Brain microvascular endothelial cell (primary cell): ENCODE measurements at regions not wholly inside any gene's neighbourhood (a gene's known extent, or its start where the extent isn't known, plus 50 kb on each side); places are given as distances from the start of the nearest gene placed in this dataset.

ENCODE experiments used
- DNase-seq: peaks from one replicate; pipeline ENCODE4 v3.0.0-alpha.2; 2020
- H3K27ac ChIP-seq: fragments of 250-450 bp; sonication (Bioruptor Pico); 2 replicates; pipeline ENCODE4 v1.5.1; 2020; ENCODE audit warnings: mild to moderate bottlenecking, moderate library complexity
- H3K27me3 ChIP-seq: fragments of 250-450 bp; sonication (Bioruptor Pico); replicated peaks from 2 replicates; pipeline ENCODE4 v1.5.1; 2020; ENCODE audit warnings: mild to moderate bottlenecking
- H3K36me3 ChIP-seq: fragments of 250-450 bp; sonication (Bioruptor Pico); replicated peaks from 2 replicates; pipeline ENCODE4 v1.5.1; 2020; ENCODE audit warnings: mild to moderate bottlenecking
- H3K4me3 ChIP-seq: 2 replicates; pipeline ENCODE4 v1.5.1; 2011; ENCODE audit warnings: low read depth, mild to moderate bottlenecking, control low read depth, low read length, moderate library complexity
- in situ Hi-C: cut with HindIII; loops from 2 replicates; pipeline ENCODE4 v1.10.0; 2017; ENCODE audit warnings: low sequenced_read_pairs, low pct_ligation_motif_present
- TF ChIP-seq, protein P1 (sequence below): IDR thresholded peaks from 2 replicates; pipeline ENCODE4 v1.5.1; 2011; ENCODE audit warnings: low read depth, mild to moderate bottlenecking, moderate library complexity, low read length, control low read depth, inconsistent platforms; ENCODE audit errors: missing control alignments

DNA sequence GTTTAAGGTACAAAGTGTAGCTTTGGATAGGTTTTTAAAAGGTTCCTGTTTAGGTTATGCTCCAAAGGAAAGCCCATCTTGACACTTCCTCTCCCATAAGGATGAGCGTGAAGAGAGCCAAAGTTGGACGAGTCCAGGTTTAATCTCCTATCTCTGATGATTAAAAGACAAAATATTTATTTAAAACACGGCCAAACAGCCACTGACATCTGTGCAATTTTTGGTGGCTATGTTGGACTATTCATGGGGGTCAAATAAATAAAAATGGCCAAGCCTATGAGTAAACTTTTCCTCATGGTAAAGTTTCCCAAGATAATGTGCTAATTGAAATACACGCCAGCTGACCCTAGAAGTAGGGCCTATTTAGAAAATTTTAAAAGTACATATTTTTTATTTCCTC is 69.0 kb upstream of the DOCK9 start:
- Histone ChIP-seq H3K27me3 (no peaks in the 10 kb centered on the region), H3K4me3 (no peak overlapping the region), H3K27ac (peak overlapping the region; percentile 34), H3K36me3 (no peaks in the 10 kb centered on the region)
- TF ChIP-seq, protein P1, sequence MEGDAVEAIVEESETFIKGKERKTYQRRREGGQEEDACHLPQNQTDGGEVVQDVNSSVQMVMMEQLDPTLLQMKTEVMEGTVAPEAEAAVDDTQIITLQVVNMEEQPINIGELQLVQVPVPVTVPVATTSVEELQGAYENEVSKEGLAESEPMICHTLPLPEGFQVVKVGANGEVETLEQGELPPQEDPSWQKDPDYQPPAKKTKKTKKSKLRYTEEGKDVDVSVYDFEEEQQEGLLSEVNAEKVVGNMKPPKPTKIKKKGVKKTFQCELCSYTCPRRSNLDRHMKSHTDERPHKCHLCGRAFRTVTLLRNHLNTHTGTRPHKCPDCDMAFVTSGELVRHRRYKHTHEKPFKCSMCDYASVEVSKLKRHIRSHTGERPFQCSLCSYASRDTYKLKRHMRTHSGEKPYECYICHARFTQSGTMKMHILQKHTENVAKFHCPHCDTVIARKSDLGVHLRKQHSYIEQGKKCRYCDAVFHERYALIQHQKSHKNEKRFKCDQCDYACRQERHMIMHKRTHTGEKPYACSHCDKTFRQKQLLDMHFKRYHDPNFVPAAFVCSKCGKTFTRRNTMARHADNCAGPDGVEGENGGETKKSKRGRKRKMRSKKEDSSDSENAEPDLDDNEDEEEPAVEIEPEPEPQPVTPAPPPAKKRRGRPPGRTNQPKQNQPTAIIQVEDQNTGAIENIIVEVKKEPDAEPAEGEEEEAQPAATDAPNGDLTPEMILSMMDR: no peak
- DNase-seq: no peak
- in situ Hi-C loops: no loop called here

DNA sequence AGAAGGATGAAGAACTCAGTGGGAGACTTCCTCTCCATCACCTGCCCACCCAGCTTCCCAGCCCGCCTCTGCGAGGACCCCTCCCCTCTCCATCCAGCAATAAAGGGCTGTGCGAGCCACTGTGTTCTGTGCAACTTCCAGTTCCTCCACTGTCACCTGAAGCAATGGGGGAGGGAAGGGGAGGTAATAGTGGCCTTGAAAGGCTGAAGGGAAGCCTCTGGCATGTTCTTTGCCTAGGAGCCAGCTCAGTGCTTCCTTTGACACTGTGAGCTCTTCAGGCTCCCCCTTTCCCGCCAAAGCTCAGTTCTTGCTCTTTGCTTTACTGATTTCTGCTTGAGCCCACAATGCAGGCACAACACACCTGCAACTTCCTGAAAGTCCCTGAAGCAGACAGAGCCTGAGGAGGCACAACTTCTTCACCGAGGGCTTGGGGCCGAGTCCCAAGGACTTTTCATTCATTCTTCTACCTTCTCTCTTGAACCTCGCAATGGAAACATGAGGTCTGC is 73.2 kb upstream of the DOCK9 start:
- DNase-seq: no peak
- TF ChIP-seq, protein P1: no peak
- in situ Hi-C loops: no loop called here
- no peaks in the 10 kb centered on the region for H3K27me3 ChIP-seq
- no peak overlapping the region for H3K27ac ChIP-seq
- H3K4me3 ChIP-seq: no peak overlapping the region
- no peaks in the 10 kb centered on the region for H3K36me3 ChIP-seq

DNA sequence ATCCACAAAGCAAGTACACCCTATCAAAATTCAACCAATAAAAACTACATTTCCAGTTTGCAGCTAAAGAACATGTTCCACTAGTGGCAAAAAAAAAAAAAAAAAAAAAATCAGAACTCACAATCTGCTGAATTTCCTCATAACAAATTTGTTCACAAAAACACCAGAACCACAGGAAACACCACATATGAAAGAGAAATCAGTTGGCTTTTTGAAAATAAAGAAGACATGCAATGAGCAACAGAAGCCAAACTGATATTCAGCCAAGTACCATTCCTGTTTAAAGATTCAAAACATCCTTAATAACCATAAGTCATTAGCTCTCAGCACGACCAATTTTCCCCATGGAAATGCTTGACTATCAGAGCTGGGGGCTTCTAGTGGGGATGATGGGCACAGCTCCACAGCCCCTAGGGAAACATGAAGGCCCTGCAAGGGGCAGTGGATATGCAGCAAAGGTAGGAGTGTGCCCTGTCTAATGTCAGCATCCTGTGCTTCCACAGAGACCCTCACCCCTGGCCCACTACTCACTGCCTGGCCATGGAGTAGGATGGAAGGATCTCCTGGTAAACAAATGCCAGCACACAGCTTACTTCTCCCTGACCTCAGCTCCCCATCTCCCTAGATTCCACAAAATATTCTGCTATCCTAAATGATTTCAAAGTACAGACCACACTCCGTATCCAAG is 74.0 kb upstream of the DOCK9 start:
- Histone ChIP-seq H3K27me3 (no peaks in the 10 kb centered on the region), H3K4me3 (no peak overlapping the region), H3K36me3 (no peaks in the 10 kb centered on the region), H3K27ac (no peak overlapping the region)
- TF ChIP-seq, protein P1: no peak
- in situ Hi-C loops: no loop called here
- DNase-seq: no peak

DNA sequence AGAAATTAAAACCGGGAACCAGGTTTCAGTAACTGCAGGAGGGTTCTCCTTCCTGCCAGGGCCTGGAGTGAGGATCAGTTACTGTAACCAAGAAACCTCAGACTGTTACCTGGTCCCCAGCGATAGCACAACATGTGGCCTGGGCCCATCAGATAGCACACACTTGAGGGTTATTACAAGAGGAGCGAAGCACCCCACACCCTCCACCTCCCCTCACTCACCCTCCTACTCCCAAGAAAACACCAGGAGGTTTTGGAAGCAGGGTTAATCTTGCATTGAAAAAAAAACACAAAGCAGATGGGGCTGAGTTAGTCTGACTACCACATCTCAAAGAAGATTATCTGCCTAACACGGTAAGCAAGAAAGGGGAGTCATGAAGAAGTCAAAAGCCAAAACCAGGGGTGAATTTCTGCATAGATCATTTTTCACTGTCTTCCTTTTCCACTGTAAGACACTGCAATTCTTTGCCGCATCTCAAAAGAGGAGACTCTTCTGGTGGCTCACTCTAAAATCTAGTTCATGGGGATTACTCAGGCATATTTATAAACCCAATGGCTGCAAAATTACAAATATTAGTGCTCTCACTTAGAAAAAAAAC is 75.9 kb upstream of the DOCK9 start:
- Histone ChIP-seq H3K27me3 (no peaks in the 10 kb centered on the region), H3K4me3 (no peak overlapping the region), H3K27ac (no peak overlapping the region), H3K36me3 (no peaks in the 10 kb centered on the region)
- DNase-seq: no peak
- in situ Hi-C loops: no loop called here
- TF ChIP-seq, protein P1: no peak

DNA sequence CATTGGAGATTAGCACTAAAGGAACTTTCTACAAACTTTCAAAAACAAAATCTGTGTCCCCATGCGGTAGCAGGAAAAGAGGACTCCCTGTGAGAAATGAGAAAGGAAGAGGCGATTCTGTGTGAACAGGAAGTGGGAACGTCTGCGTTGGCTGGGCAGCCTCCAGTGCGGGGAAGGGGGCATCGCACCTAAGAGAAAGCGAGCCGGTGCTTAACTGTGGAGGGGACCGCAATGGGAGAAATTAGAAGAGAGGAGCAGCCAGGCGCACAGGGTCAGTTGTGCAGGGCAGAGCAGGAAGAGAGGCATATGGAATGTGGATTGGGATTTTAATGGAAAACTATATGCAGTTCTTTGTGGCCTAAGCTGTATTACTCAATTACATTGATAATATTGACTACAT is 77.4 kb upstream of the DOCK9 start:
- no peak overlapping the region for H3K4me3 ChIP-seq
- H3K36me3 ChIP-seq: no peaks in the 10 kb centered on the region
- DNase-seq: no peak
- TF ChIP-seq, protein P1: no peak
- H3K27ac ChIP-seq: no peak overlapping the region
- no peaks in the 10 kb centered on the region for H3K27me3 ChIP-seq
- in situ Hi-C loops: no loop called here

DNA sequence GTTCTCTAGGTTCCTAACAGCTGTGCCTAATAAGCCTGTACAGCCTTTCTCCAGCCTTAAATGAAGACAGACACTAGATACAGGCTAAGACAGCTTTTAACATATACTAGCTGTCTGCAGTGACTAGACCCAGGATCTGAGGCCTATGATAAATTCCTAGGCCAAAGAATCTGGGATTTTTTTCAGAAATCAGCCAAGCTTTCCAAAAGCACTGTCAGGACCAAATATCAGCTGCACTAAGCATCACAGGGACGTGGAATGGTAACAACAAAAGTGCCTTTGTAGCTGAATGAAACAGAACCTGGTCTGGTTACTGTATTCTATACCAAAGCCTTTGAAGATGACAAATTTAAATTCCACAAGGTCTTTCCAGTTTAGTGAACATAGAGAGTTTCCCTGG is 77.9 kb upstream of the DOCK9 start:
- Histone ChIP-seq H3K36me3 (no peaks in the 10 kb centered on the region), H3K27me3 (no peaks in the 10 kb centered on the region), H3K27ac (no peak overlapping the region), H3K4me3 (no peak overlapping the region)
- DNase-seq: no peak
- TF ChIP-seq, protein P1: no peak
- in situ Hi-C loops: no loop called here
